ENCODE measurements at regions not wholly inside any gene's neighbourhood (a gene's known extent, or its start where the extent isn't known, plus 50 kb on each side); places are given as distances from the start of the nearest gene placed in this dataset.
A peak's percentile ranks its signal among the peaks of the same experiment; 100 is the strongest.

- TF ChIP-seq, protein P1, sequence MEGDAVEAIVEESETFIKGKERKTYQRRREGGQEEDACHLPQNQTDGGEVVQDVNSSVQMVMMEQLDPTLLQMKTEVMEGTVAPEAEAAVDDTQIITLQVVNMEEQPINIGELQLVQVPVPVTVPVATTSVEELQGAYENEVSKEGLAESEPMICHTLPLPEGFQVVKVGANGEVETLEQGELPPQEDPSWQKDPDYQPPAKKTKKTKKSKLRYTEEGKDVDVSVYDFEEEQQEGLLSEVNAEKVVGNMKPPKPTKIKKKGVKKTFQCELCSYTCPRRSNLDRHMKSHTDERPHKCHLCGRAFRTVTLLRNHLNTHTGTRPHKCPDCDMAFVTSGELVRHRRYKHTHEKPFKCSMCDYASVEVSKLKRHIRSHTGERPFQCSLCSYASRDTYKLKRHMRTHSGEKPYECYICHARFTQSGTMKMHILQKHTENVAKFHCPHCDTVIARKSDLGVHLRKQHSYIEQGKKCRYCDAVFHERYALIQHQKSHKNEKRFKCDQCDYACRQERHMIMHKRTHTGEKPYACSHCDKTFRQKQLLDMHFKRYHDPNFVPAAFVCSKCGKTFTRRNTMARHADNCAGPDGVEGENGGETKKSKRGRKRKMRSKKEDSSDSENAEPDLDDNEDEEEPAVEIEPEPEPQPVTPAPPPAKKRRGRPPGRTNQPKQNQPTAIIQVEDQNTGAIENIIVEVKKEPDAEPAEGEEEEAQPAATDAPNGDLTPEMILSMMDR (IDR thresholded peaks at IDR 0.05; ENCODE audit: control extremely low read depth, extremely low read depth, low read depth, missing control alignments) = no peak
- POLR2A ChIA-PET = interaction anchor here (0.6 kb wide), 1 partner anchor 116 kb away, joined by 3 read pairs; no protein-coding TSS in a partner anchor
- CTCF ChIA-PET = interaction anchor here (0.8 kb wide), 1 partner anchor 9 kb away, joined by 3 read pairs; no protein-coding TSS in a partner anchor
- no peak for DNase-seq (ENCODE audit: extremely low spot score)
Measured at GRCh38 chr17:54418467-54418866, 482.2 kb upstream of the TOM1L1 start.

DNA sequence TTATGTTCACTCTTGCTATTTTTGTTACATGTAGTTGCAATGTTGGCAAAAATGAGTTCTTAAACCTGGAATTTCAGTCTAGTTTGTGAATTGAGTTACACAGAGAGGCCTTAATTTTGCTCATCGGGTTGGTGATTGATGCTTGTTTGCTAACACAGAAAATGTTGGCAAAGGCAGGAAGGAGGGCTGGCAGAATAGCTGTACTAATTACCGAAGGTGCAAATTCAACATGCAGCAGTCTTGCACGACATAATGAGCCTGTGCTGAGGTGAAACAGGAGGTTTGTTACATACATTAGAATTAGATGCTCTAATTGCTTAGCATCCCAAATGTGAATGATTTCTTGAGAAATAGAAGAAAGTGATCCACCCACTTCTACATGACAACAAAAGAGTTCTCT is 475.0 kb upstream of the TOM1L1 start:
- TF ChIP-seq, protein P1 (IDR thresholded peaks at IDR 0.05; ENCODE audit: control extremely low read depth, extremely low read depth, low read depth, missing control alignments) = no peak
- no peak for DNase-seq (ENCODE audit: extremely low spot score)
- ChIA-PET POLR2A (no interaction called here), CTCF (interaction anchor here (1.5 kb wide), 1 partner anchor 20 kb away, joined by 3 read pairs; no protein-coding TSS in a partner anchor)

DNA sequence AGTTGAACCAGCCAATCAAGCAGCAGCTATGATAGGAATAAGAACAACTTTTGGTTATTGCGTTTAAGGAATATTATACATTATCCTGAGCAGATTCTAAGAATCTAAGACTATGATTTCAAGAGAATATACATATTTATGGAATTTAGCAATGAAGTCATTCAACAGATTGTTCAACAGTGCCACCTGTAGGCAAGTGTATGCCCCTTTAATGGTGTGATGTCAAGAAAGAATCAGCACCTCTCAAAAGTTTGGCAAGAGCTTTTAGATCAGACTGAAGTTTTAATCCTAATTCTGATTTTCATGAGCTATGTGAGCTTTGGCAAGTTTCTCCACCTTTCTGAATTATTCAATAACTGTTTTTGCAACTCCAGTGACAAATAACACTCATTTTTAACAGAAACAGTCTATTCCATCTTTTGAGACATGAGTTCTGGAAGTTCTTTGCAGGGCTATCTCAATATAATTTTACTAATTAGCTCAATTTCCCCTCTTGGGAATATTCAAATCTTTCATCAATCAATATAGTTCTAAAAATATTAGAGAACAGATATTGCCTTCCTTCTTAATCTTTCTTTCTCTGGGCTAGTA is 474.3 kb upstream of the TOM1L1 start:
- TF ChIP-seq, protein P1 (IDR thresholded peaks at IDR 0.05; ENCODE audit: control extremely low read depth, extremely low read depth, low read depth, missing control alignments) = peak; percentile 36
- ChIA-PET POLR2A (no interaction called here), CTCF (interaction anchor here (0.7 to 1.5 kb wide), 3 partner anchors 9 to 21 kb away, joined by 3 to 5 read pairs (median 4); no protein-coding TSS in a partner anchor)
- no peak for DNase-seq (ENCODE audit: extremely low spot score)

DNA sequence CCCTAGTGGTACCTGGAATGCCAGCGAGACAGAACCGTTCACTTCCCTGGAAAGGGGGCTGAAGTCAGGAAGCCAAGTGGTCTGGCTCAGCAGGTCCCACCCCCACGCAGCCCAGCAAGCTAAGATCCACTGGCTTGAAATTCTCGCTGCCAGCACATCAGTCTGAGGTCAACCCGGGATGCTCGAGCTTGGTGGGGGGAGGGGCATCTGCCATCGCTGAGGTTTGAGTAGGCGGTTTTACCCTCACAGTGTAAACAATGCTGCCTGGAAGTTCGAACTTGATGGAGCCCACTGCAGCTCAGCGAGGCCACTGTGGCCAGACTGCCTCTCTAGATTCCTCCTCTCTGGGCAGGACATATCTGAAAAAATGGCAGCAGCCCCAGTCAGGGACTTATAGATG is 464.7 kb upstream of the TOM1L1 start:
- ChIA-PET POLR2A (no interaction called here), CTCF (interaction anchor here (1.5 kb wide), 1 partner anchor 9 kb away, joined by 5 read pairs; no protein-coding TSS in a partner anchor)
- DNase-seq (ENCODE audit: extremely low spot score) = no peak
- TF ChIP-seq, protein P1 (IDR thresholded peaks at IDR 0.05; ENCODE audit: control extremely low read depth, extremely low read depth, low read depth, missing control alignments) = no peak

DNA sequence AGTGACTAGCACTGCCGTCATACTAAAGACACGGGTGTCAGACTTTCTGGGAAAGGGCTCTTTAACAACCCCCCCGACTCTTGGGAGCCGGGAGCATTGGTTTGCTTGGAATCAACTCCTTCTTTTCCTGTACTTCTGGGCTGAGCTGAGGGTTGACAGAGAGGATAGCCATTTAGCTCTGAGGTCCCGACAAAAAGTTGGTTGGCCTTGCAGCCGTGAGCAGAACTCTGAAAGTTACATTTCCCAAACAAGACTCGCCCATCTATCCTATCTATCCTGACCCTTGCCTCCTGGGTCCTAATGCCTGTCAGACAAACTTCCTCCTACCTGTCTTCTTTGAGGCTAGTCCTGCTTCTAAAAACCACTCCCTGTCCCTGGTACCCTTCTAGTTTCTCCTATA is 460.8 kb upstream of the TOM1L1 start:
- TF ChIP-seq, protein P1 (IDR thresholded peaks at IDR 0.05; ENCODE audit: control extremely low read depth, extremely low read depth, low read depth, missing control alignments) = no peak
- no peak for DNase-seq (ENCODE audit: extremely low spot score)
- ChIA-PET CTCF (no interaction called here), POLR2A (no interaction called here)

GRCh38 chr17:54451051-54451450 is 449.6 kb upstream of the TOM1L1 start:
- CTCF ChIA-PET = no interaction called here
- no peak for DNase-seq (ENCODE audit: extremely low spot score)
- TF ChIP-seq, protein P1 (IDR thresholded peaks at IDR 0.05; ENCODE audit: control extremely low read depth, extremely low read depth, low read depth, missing control alignments) = no peak
- POLR2A ChIA-PET = no interaction called here

Data from GM10248 (cell line).